Ovary (tissue), 3 donors: ENCODE measurements at regions not wholly inside any gene's neighbourhood (a gene's known extent, or its start where the extent isn't known, plus 50 kb on each side); places are given as distances from the start of the nearest gene placed in this dataset.

Source experiments
- CTCF ChIP-seq, 3 donors: fragments of 450-650 bp in 2 of 3; fragments of 200-600 bp in 1 of 3; IDR thresholded peaks; one replicate each; pipeline versions ENCODE4 v1.5.1 to v1.8.0; 2016 to 2022; ENCODE audit warnings: antibody characterized with exemption in 3 of 3, mild to moderate bottlenecking in 1 of 3
- POLR2A ChIP-seq: fragments of 450-650 bp; IDR thresholded peaks from one replicate; pipeline ENCODE4 v1.6.1; 2017; ENCODE audit warnings: antibody characterized with exemption, mild to moderate bottlenecking, moderate library complexity
- donor health status: DM: no; HTN: no; CAD: no.

GRCh38 chr5:102678267-102679058 lies 76.6 kb upstream of the PAM start:
- TF ChIP-seq POLR2A = no peak
- TF ChIP-seq CTCF (IDR thresholded peaks at IDR 0.05) = no peak
